ENCODE measurements at regions not wholly inside any gene's neighbourhood (a gene's known extent, or its start where the extent isn't known, plus 50 kb on each side); places are given as distances from the start of the nearest gene placed in this dataset.
"Not testable (repeated sequence)": the region's sequence is repeated elsewhere in the genome, so short reads cannot be mapped to it uniquely, and the experiment has no call there.

DNA sequence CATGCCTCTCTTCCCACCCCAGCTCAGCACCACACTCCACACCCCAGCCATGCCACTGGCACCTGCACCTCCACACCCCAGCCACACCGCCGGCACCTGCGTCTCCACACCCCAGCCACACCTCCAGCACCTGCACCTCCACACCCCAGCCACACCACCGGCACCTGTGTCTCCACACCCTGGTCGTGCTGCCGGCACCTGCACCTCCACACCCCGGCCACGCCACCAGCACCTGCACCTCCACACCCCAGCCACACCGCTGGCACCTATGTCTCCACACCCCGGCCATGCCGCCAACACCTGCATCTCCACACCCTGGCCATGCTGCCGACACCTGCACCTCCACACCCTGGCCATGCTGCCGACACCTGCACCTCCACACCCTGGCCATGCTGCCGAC lies 389.7 kb upstream of the MYT1L start:
- TF ChIP-seq CHD2 (IDR thresholded peaks at IDR 0.05; ENCODE audit: borderline replicate concordance, low read depth, low read length); SRF (IDR thresholded peaks at IDR 0.05; ENCODE audit: low read depth in 2 of 2, low read length in 2 of 2); ZNF207 (IDR thresholded peaks at IDR 0.05; ENCODE audit: borderline replicate concordance); EZH2 (IDR thresholded peaks at IDR 0.05; ENCODE audit: borderline replicate concordance, control insufficient read depth, low read depth, low read length); POLR2A (IDR thresholded peaks at IDR 0.05; ENCODE audit: low read depth, low read length): not testable (repeated sequence)
- TF ChIP-seq, protein P1, sequence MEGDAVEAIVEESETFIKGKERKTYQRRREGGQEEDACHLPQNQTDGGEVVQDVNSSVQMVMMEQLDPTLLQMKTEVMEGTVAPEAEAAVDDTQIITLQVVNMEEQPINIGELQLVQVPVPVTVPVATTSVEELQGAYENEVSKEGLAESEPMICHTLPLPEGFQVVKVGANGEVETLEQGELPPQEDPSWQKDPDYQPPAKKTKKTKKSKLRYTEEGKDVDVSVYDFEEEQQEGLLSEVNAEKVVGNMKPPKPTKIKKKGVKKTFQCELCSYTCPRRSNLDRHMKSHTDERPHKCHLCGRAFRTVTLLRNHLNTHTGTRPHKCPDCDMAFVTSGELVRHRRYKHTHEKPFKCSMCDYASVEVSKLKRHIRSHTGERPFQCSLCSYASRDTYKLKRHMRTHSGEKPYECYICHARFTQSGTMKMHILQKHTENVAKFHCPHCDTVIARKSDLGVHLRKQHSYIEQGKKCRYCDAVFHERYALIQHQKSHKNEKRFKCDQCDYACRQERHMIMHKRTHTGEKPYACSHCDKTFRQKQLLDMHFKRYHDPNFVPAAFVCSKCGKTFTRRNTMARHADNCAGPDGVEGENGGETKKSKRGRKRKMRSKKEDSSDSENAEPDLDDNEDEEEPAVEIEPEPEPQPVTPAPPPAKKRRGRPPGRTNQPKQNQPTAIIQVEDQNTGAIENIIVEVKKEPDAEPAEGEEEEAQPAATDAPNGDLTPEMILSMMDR (IDR thresholded peaks at IDR 0.05 in 2 of 3, conservative IDR thresholded peaks at IDR 0.05 in 1 of 3; ENCODE audit: control insufficient read depth in 2 of 3, extremely low read depth in 1 of 3, insufficient read depth in 1 of 3, low read depth in 3 of 3, low read length in 3 of 3), result not testable (repeated sequence)

Data from GM12878 (cell line).